HFFc6 (cell line): ENCODE measurements at regions not wholly inside any gene's neighbourhood (a gene's known extent, or its start where the extent isn't known, plus 50 kb on each side); places are given as distances from the start of the nearest gene placed in this dataset.
"Not testable (repeated sequence)": the region's sequence is repeated elsewhere in the genome, so short reads cannot be mapped to it uniquely, and the experiment has no call there.

ENCODE experiments used
- DNase-seq: peaks from one replicate; pipeline ENCODE4 v3.0.0-alpha.2; 2018
- H3K27ac Mint-ChIP-seq: 2 replicates; pipeline ENCODE4 v1.8.0; 2020; ENCODE audit warnings: mild to moderate bottlenecking, mixed read lengths
- H3K27me3 Mint-ChIP-seq: 2 replicates; pipeline ENCODE4 v1.8.0; 2021; ENCODE audit warnings: mild to moderate bottlenecking, moderate library complexity, mixed read lengths; ENCODE audit not compliant: insufficient read depth
- H3K36me3 Mint-ChIP-seq: 2 replicates; pipeline ENCODE4 v1.8.0; 2021; ENCODE audit warnings: low read depth, mixed read lengths
- H3K4me1 Mint-ChIP-seq: 2 replicates; pipeline ENCODE4 v1.8.0; 2020; ENCODE audit warnings: low read depth, mixed read lengths
- H3K4me3 Mint-ChIP-seq: 2 replicates; pipeline ENCODE4 v1.8.0; 2020; ENCODE audit warnings: mild to moderate bottlenecking, moderate library complexity, mixed read lengths
- H3K9me3 Mint-ChIP-seq: 2 replicates; pipeline ENCODE4 v1.8.0; 2020; ENCODE audit warnings: mild to moderate bottlenecking, mixed read lengths
- CTCF ChIP-seq: fragments of 200-600 bp; sonication (generic); IDR thresholded peaks from 2 replicates; pipeline ENCODE4 v1.5.0; 2021; ENCODE audit warnings: antibody characterized with exemption, mild to moderate bottlenecking

DNA sequence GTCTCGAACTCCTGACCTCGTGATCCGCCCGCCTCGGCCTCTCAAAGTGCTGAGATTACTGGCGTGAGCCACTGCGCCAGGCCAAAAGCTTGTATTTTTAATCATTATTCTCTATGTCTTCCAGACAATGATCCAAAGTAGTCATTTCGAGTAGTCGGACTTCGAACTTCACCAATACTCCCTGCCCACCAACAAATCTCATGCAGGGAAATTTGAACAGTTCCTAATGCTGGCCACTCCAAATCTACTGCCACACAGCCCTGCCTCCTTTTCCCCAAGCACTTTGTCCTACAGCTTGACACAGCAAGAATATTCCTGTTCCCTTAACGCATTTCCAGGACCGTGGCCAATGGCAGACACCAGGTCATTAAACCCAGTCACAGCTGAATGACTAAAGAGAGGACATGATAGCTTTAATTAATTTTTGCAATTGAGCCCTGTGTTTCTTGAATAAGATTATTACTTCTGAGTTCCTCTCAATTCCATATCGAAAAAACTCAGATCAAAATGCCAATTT lies 142.3 kb upstream of the NRP1 start:
- no peak for TF ChIP-seq CTCF
- Mint-ChIP-seq H3K4me3 (no peak overlapping the region), H3K27ac (no peak overlapping the region), H3K27me3 (no peaks in the 10 kb centered on the region; the same call in 1 of the 2 replicates), H3K36me3 (no peaks in the 10 kb centered on the region), H3K4me1 (no peaks in the 10 kb centered on the region), H3K9me3 (no peaks in the 10 kb centered on the region)
- DNase-seq = no peak

DNA sequence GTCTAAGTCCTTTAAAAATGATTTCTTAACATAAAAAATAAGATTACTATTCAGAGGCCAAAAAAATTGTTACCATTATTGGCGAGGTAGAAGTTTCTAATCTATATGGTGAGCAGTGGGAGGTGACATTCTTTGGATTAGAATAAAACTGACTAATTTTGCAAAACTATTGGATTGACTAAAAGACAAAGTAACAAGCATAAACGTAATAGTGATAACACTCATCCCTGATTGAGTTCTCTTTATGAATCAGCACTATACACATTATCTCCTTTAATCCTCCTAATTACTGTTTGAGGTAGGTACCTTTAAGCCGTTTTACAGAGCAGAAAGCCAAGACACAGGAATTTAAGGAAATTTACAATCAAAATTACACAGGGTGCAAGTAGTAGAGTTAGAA lies 139.2 kb upstream of the NRP1 start:
- Mint-ChIP-seq H3K27ac (no peak overlapping the region), H3K9me3 (peaks cover 4% of the 10 kb centered on the region), H3K27me3 (no peaks in the 10 kb centered on the region), H3K4me1 (no peaks in the 10 kb centered on the region), H3K36me3 (peaks cover 5% of the 10 kb centered on the region), H3K4me3 (no peak overlapping the region)
- no peak for DNase-seq
- TF ChIP-seq CTCF = no peak

GRCh38 chr10:33468006-33468405 lies 133.5 kb upstream of the NRP1 start:
- not testable (repeated sequence) for H3K4me1 Mint-ChIP-seq, H3K9me3 Mint-ChIP-seq, DNase-seq, H3K36me3 Mint-ChIP-seq, H3K27me3 Mint-ChIP-seq, H3K27ac Mint-ChIP-seq, H3K4me3 Mint-ChIP-seq

GRCh38 chr10:33465747-33466146 lies 131.3 kb upstream of the NRP1 start:
- H3K27ac Mint-ChIP-seq = no peak overlapping the region
- peaks cover 16% of the 10 kb centered on the region for H3K4me1 Mint-ChIP-seq
- peaks cover 4% of the 10 kb centered on the region for H3K9me3 Mint-ChIP-seq
- H3K27me3 Mint-ChIP-seq = no peaks in the 10 kb centered on the region
- no peak for TF ChIP-seq CTCF
- H3K4me3 Mint-ChIP-seq = no peak overlapping the region
- no peak for DNase-seq
- peaks cover 6% of the 10 kb centered on the region for H3K36me3 Mint-ChIP-seq

DNA sequence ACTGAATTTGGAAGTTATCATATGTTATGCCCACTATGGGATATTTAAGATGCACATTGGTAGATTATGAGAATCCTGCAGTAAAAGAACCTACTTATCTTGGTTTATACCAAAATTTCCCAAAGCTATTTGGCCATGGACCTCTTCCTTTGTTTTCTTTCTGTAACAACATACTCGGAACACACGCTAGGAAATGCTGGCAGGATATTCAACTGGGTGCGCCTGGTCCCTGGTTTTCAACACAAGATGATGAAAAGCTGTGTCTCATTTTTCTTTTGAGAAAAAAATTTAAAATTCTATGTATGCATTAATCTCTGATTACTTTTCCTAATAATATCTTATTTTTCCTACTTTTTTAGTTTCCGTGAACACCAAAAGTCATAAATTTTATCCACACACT lies 128.5 kb upstream of the NRP1 start:
- H3K27me3 Mint-ChIP-seq = no peaks in the 10 kb centered on the region
- H3K4me3 Mint-ChIP-seq = no peak overlapping the region
- DNase-seq = no peak
- H3K4me1 Mint-ChIP-seq = peaks cover 35% of the 10 kb centered on the region
- no peak for TF ChIP-seq CTCF
- H3K27ac Mint-ChIP-seq = no peak overlapping the region
- no peaks in the 10 kb centered on the region for H3K36me3 Mint-ChIP-seq
- no peaks in the 10 kb centered on the region for H3K9me3 Mint-ChIP-seq

- Mint-ChIP-seq H3K9me3 (no peaks in the 10 kb centered on the region), H3K4me3 (no peak overlapping the region), H3K4me1 (peaks cover 34% of the 10 kb centered on the region), H3K27me3 (no peaks in the 10 kb centered on the region), H3K36me3 (no peaks in the 10 kb centered on the region), H3K27ac (peak overlapping the region; percentile 20; the same call in 1 of the 2 replicates)
- no peak for TF ChIP-seq CTCF
- no peak for DNase-seq
Measured at GRCh38 chr10:33461295-33461640, 126.8 kb upstream of the NRP1 start.
